ENCODE measurements at regions not wholly inside any gene's neighbourhood (a gene's known extent, or its start where the extent isn't known, plus 50 kb on each side); places are given as distances from the start of the nearest gene placed in this dataset.

- TF ChIP-seq CTCF (IDR thresholded peaks at IDR 0.05) (no peak), POLR2A (IDR thresholded peaks at IDR 0.05) (no peak)
Observed at GRCh38 chr18:56351911-56352500, 286.4 kb downstream of the TXNL1 start.
